ENCODE measurements at regions not wholly inside any gene's neighbourhood (a gene's known extent, or its start where the extent isn't known, plus 50 kb on each side); places are given as distances from the start of the nearest gene placed in this dataset.

GRCh38 chr1:38623529-38623928 is 236.0 kb downstream of the RRAGC start:
- H3K27ac ChIP-seq = no peak overlapping the region
- no peaks in the 10 kb centered on the region for H3K9me3 ChIP-seq (ENCODE audit: insufficient read depth, low read depth)

GRCh38 chr1:38622197-38622596 is 237.4 kb downstream of the RRAGC start:
- no peaks in the 10 kb centered on the region for H3F3A ChIP-seq (ENCODE audit: insufficient read depth, low read depth)
- no peak for TF ChIP-seq CTCF (conservative IDR thresholded peaks at IDR 0.05)
- TF ChIP-seq EZH2 (IDR thresholded peaks at IDR 0.05; ENCODE audit: low read depth) = no peak
- CTCF ChIA-PET = no interaction called here
- H3K79me2 ChIP-seq (ENCODE audit: low read depth) = no peaks in the 10 kb centered on the region
- intact Hi-C loops (cut with micrococcal nuclease; ENCODE audit: unreplicated experiment) = no loop called here
- H2AFZ ChIP-seq = no peak overlapping the region
- POLR2A ChIA-PET (ENCODE audit: unreplicated experiment) = no interaction called here
- no peak for DNase-seq
- H3K9me2 ChIP-seq (ENCODE audit: insufficient read depth) = no peaks in the 10 kb centered on the region
- no peaks in the 10 kb centered on the region for H3K9me3 ChIP-seq (ENCODE audit: insufficient read depth, low read depth)
- no peak overlapping the region for H3K27ac ChIP-seq
- no TSS peak for BruUV-seq (replicated peaks)
- no peaks in the 10 kb centered on the region for H4K20me1 ChIP-seq (ENCODE audit: insufficient read depth)
- no peaks in the 10 kb centered on the region for H3K4me1 ChIP-seq (replicated peaks; ENCODE audit: insufficient read depth)
- H3K27me3 ChIP-seq (ENCODE audit: insufficient read depth, low read depth) = peaks cover 68% of the 10 kb centered on the region
- H3K4me3 ChIP-seq = no peak overlapping the region
- no peaks in the 10 kb centered on the region for H3K36me3 ChIP-seq (ENCODE audit: low read depth)
- no peak overlapping the region for H3K4me2 ChIP-seq

More at GRCh38 chr1:38623529-38623928, 236.0 kb downstream of the RRAGC start:
- no peaks in the 10 kb centered on the region for H3K79me2 ChIP-seq (ENCODE audit: low read depth)
- H3K4me3 ChIP-seq = no peak overlapping the region
- DNase-seq = no peak
- H3K27me3 ChIP-seq (ENCODE audit: insufficient read depth, low read depth) = peaks cover 78% of the 10 kb centered on the region
- TF ChIP-seq CTCF (conservative IDR thresholded peaks at IDR 0.05) = no peak
- TF ChIP-seq EZH2 (IDR thresholded peaks at IDR 0.05; ENCODE audit: low read depth) = no peak
- no peak overlapping the region for H3K4me2 ChIP-seq
- no peaks in the 10 kb centered on the region for H3K9me2 ChIP-seq (ENCODE audit: insufficient read depth)
- intact Hi-C loops (cut with micrococcal nuclease; ENCODE audit: unreplicated experiment) = no loop called here
- BruUV-seq (replicated peaks) = no TSS peak
- H3K4me1 ChIP-seq (replicated peaks; ENCODE audit: insufficient read depth) = no peaks in the 10 kb centered on the region
- no peaks in the 10 kb centered on the region for H3F3A ChIP-seq (ENCODE audit: insufficient read depth, low read depth)
- no peaks in the 10 kb centered on the region for H4K20me1 ChIP-seq (ENCODE audit: insufficient read depth)
- H3K36me3 ChIP-seq (ENCODE audit: low read depth) = no peaks in the 10 kb centered on the region
- no peak overlapping the region for H2AFZ ChIP-seq
- CTCF ChIA-PET = interaction anchor here (0.6 kb wide), 1 partner anchor 200 kb away, joined by 3 read pairs; no protein-coding TSS in a partner anchor
- POLR2A ChIA-PET (ENCODE audit: unreplicated experiment) = no interaction called here

- H3K4me3 ChIP-seq = no peak overlapping the region
- CTCF ChIA-PET = no interaction called here
- H3K9me3 ChIP-seq (ENCODE audit: insufficient read depth, low read depth) = no peaks in the 10 kb centered on the region
- no peak overlapping the region for H3K4me2 ChIP-seq
- H3K79me2 ChIP-seq (ENCODE audit: low read depth) = no peaks in the 10 kb centered on the region
- H3K4me1 ChIP-seq (replicated peaks; ENCODE audit: insufficient read depth) = no peaks in the 10 kb centered on the region
- TF ChIP-seq CTCF (conservative IDR thresholded peaks at IDR 0.05) (no peak), EZH2 (IDR thresholded peaks at IDR 0.05; ENCODE audit: low read depth) (no peak)
- no peak overlapping the region for H2AFZ ChIP-seq
- no TSS peak for BruUV-seq (replicated peaks)
- no peak for DNase-seq
- H3K9me2 ChIP-seq (ENCODE audit: insufficient read depth) = no peaks in the 10 kb centered on the region
- H4K20me1 ChIP-seq (ENCODE audit: insufficient read depth) = no peaks in the 10 kb centered on the region
- peaks cover 44% of the 10 kb centered on the region for H3K27me3 ChIP-seq (ENCODE audit: insufficient read depth, low read depth)
- no peaks in the 10 kb centered on the region for H3K36me3 ChIP-seq (ENCODE audit: low read depth)
- POLR2A ChIA-PET (ENCODE audit: unreplicated experiment) = no interaction called here
- H3K27ac ChIP-seq = no peak overlapping the region
- intact Hi-C loops (cut with micrococcal nuclease; ENCODE audit: unreplicated experiment) = no loop called here
- H3F3A ChIP-seq (ENCODE audit: insufficient read depth, low read depth) = no peaks in the 10 kb centered on the region
Measured at GRCh38 chr1:38616846-38617245, 242.7 kb downstream of the RRAGC start.

Data from PC-9 (cell line).